Tibial artery (tissue), 4 donors: ENCODE measurements at regions not wholly inside any gene's neighbourhood (a gene's known extent, or its start where the extent isn't known, plus 50 kb on each side); places are given as distances from the start of the nearest gene placed in this dataset.

ENCODE experiments used
- DNase-seq, 2 donors: peaks; one replicate each; pipeline ENCODE4 v3.0.0-alpha.2; 2019
- H3K27ac ChIP-seq, 2 donors: fragments of 200-600 bp; sonication (generic) in 1 of 2; 1 replicate in 1 of 2; 2 replicates in 1 of 2; pipeline ENCODE4 v1.5.1; 2018 to 2019; ENCODE audit warnings: mild to moderate bottlenecking in 1 of 2
- H3K27me3 ChIP-seq, 2 donors: fragments of 200-600 bp; sonication (generic) in 1 of 2; one replicate each; pipeline versions ENCODE4 v1.5.1 to v1.6.0; 2016 to 2019
- H3K36me3 ChIP-seq, 3 donors: fragments of 200-600 bp; sonication (generic) in 2 of 3; one replicate each; pipeline ENCODE4 v1.5.1; 2016 to 2019; ENCODE audit warnings: mild to moderate bottlenecking in 2 of 3
- H3K4me1 ChIP-seq, 4 donors: fragments of 200-600 bp; sonication (generic) in 2 of 4; 1 replicate in 3 of 4; 2 replicates in 1 of 4; pipeline ENCODE4 v1.5.1; 2016 to 2019
- H3K4me3 ChIP-seq, 2 donors: fragments of 200-600 bp; sonication (generic) in 1 of 2; 1 replicate in 1 of 2; 2 replicates in 1 of 2; pipeline ENCODE4 v1.5.1; 2018 to 2019; ENCODE audit warnings: mild to moderate bottlenecking in 2 of 2
- H3K9me3 ChIP-seq, 3 donors: fragments of 200-600 bp; sonication (generic) in 1 of 3; one replicate each; pipeline ENCODE4 v1.5.1; 2016 to 2019
- CTCF ChIP-seq, 2 experiments: fragments of 200-600 bp in 1 of 2; fragments of 450-650 bp in 1 of 2; IDR thresholded peaks; one replicate each; pipeline ENCODE4 v1.5.1; 2017 to 2019; ENCODE audit warnings: antibody characterized with exemption in 2 of 2, mild to moderate bottlenecking in 1 of 2, moderate library complexity in 1 of 2
- intact Hi-C: fragments of 100-400 bp; cut with DNase I; formaldehyde crosslinking; loops from one replicate; pipeline ENCODE4 v1.15.0; 2023; ENCODE audit warnings: low total_unique reads

GRCh38 chr2:151083856-151084795, 177.5 kb downstream of the RBM43 start:
- Histone ChIP-seq H3K9me3 (no peaks in the 10 kb centered on the region), H3K4me1 (peaks cover 0 to 14% (median 9%) of the 10 kb centered on the region in 4 donors), H3K27me3 (no peaks in the 10 kb centered on the region), H3K4me3 (no peak overlapping the region), H3K27ac (no peak overlapping the region), H3K36me3 (no peaks in the 10 kb centered on the region)
- intact Hi-C loops: no loop called here
- no peak for DNase-seq
- no peak for TF ChIP-seq CTCF (IDR thresholded peaks at IDR 0.05)

GRCh38 chr2:151078889-151079288, 182.8 kb downstream of the RBM43 start:
- no peak for DNase-seq
- Histone ChIP-seq H3K27me3 (no peaks in the 10 kb centered on the region), H3K9me3 (peaks cover 0 to 5% (median 0%) of the 10 kb centered on the region in 3 donors), H3K36me3 (no peaks in the 10 kb centered on the region), H3K4me1 (peaks cover 0 to 2% (median 0%) of the 10 kb centered on the region in 4 donors), H3K4me3 (no peak overlapping the region), H3K27ac (no peak overlapping the region)
- TF ChIP-seq CTCF (IDR thresholded peaks at IDR 0.05): no peak
- intact Hi-C loops: no loop called here

GRCh38 chr2:151071906-151072305, 189.8 kb downstream of the RBM43 start:
- Histone ChIP-seq H3K4me3 (no peak overlapping the region), H3K27me3 (no peaks in the 10 kb centered on the region), H3K27ac (no peak overlapping the region), H3K36me3 (no peaks in the 10 kb centered on the region), H3K9me3 (peaks cover 0 to 5% (median 0%) of the 10 kb centered on the region in 3 donors), H3K4me1 (no peaks in the 10 kb centered on the region)
- no peak for TF ChIP-seq CTCF (IDR thresholded peaks at IDR 0.05)
- DNase-seq: no peak
- intact Hi-C loops: no loop called here

GRCh38 chr2:151071382-151071781, 190.3 kb downstream of the RBM43 start:
- DNase-seq: no peak
- H3K9me3 ChIP-seq: peaks cover 0 to 5% (median 0%) of the 10 kb centered on the region in 3 donors
- TF ChIP-seq CTCF (IDR thresholded peaks at IDR 0.05): no peak
- no peak overlapping the region for H3K4me3 ChIP-seq
- intact Hi-C loops: no loop called here
- H3K4me1 ChIP-seq: no peaks in the 10 kb centered on the region
- no peaks in the 10 kb centered on the region for H3K36me3 ChIP-seq
- no peak overlapping the region for H3K27ac ChIP-seq
- no peaks in the 10 kb centered on the region for H3K27me3 ChIP-seq

- Histone ChIP-seq H3K4me3 (no peak overlapping the region), H3K27me3 (no peaks in the 10 kb centered on the region), H3K4me1 (no peaks in the 10 kb centered on the region), H3K27ac (no peak overlapping the region), H3K9me3 (peaks cover 0 to 2% (median 0%) of the 10 kb centered on the region in 3 donors), H3K36me3 (no peaks in the 10 kb centered on the region)
- TF ChIP-seq CTCF (IDR thresholded peaks at IDR 0.05): no peak
- no peak for DNase-seq
- intact Hi-C loops: no loop called here
Measured at GRCh38 chr2:151070253-151070652, 191.4 kb downstream of the RBM43 start.
